GM18951 (cell line): ENCODE measurements at regions not wholly inside any gene's neighbourhood (a gene's known extent, or its start where the extent isn't known, plus 50 kb on each side); places are given as distances from the start of the nearest gene placed in this dataset.

Experiments
- POLR2A ChIP-seq: IDR thresholded peaks from 4 replicates; pipeline ENCODE4 v1.6.1; 2011; ENCODE audit warnings: mild to moderate bottlenecking; ENCODE audit not compliant: insufficient read length, insufficient read depth; ENCODE audit errors: extremely low read depth
- in situ Hi-C: fragments of 300-500 bp; cut with MboI; formaldehyde crosslinking; loops from one replicate; pipeline ENCODE4 v1.12.0; 2022; ENCODE audit warnings: low sequenced_read_pairs, mixed read lengths, inconsistent platforms; ENCODE audit not compliant: unreplicated experiment

DNA sequence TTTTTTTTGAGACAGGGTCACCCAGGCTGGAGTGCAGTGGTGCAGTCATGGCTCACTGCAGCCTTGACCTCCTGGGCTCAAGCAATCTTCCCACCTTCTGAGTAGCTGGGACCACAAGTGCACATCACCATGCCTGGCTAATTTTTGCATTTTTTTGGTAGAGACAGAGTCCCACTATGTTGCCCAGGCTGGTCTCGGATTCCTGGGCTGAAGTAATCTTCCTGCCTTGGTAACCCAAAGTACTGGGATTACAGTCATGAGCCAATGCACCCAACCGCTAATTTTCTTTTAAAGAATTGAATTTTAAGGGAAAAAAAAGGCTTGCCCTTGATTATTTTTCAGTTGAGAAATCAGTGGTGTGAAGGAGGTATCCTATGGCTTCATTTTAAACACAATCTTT, 334.0 kb downstream of the SOX2 start:
- in situ Hi-C loops, result no loop called here

GRCh38 chr3:182046166-182046764, 334.5 kb downstream of the SOX2 start:
- in situ Hi-C loops, result no loop called here
- TF ChIP-seq POLR2A, result no peak

More for the DNA sequence above, 334.0 kb downstream of the SOX2 start:
- TF ChIP-seq POLR2A, result no peak

GRCh38 chr3:182050932-182051331, 339.2 kb downstream of the SOX2 start:
- no peak for TF ChIP-seq POLR2A
- in situ Hi-C loops, result no loop called here

- TF ChIP-seq POLR2A, result no peak
- in situ Hi-C loops, result no loop called here
Observed at GRCh38 chr3:182052332-182052731, 340.6 kb downstream of the SOX2 start.

- no peak for TF ChIP-seq POLR2A
- in situ Hi-C loops, result no loop called here
Observed at GRCh38 chr3:182052757-182053156, 341.0 kb downstream of the SOX2 start.

- TF ChIP-seq POLR2A, result no peak
- in situ Hi-C loops, result no loop called here
Observed at GRCh38 chr3:182058488-182058887, 346.8 kb downstream of the SOX2 start.

DNA sequence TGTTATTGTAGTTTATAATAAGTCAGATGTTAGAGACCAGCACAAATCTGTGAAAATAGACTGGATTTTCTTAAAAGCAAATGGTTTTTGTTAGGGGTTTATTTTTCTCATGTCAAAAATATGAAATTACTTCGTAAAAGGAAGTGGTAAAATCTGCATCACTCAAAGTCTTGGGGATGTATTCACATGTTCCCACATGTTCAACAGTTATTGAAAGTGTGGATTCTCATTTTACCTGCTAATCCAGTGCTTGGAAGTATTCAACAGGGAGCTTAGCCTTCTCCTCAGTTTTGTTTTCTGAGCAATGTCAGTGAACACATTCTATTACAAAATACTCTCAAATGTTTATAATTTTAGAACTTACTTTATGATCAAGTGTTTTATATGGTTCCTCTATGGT, 352.0 kb downstream of the SOX2 start:
- TF ChIP-seq POLR2A, result no peak
- in situ Hi-C loops, result no loop called here

DNA sequence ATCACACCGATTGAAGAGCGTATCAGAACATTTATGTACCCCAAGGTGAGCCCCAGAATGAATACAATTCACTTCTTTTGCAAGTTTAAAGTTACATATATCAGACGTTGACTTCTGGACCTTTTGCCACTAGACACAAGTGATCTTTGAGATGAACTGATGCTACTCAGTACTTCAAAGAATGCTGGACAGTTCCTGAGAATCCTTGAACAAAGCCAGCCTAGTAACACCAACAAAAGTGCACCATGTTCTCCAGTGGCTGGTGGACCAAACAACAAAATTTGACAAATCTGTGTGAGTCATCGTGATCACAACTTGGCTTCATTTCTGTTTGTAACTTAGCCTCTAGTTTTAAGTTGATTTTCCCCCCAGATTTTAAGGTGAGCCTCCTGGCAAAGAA, 355.7 kb downstream of the SOX2 start:
- in situ Hi-C loops, result no loop called here
- TF ChIP-seq POLR2A, result no peak

DNA sequence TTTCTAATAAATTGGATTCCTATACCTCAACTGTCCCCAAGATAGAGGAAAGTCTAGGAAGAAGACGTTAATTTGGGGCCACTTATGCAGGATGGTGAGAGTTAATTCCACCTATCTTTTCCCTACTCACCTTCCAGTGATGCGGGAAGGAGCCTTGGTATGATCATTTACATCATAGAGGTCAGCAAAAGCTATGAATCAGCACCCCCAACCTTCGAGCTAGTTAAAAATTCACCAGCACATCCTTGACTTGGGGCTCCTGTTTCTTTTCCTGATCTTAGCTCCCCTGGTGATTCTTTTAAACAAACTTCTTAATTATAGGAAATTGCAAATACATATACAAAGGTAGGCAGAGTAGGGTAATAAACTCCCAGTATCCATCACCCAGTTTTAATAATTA, 366.6 kb downstream of the SOX2 start:
- TF ChIP-seq POLR2A, result no peak
- in situ Hi-C loops, result no loop called here

DNA sequence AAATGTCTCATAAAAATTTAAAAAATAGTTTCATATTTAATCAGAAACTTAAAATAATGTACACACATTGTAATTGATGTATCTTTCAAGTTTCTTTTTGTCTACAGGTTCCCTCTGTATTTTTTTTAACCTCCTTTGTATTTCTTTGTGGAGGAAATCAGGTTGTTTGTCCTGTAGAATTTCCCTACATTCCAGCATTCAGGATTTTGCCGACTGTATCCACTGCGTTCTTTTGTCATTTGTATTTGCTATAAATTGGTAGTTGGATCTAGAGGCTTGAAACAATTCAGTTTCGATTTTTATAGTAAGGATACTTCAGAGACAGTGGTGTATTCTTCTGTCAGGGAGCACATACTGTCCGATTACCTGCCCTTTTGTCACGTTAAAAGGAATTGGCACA, 367.2 kb downstream of the SOX2 start:
- in situ Hi-C loops, result no loop called here
- TF ChIP-seq POLR2A, result no peak

DNA sequence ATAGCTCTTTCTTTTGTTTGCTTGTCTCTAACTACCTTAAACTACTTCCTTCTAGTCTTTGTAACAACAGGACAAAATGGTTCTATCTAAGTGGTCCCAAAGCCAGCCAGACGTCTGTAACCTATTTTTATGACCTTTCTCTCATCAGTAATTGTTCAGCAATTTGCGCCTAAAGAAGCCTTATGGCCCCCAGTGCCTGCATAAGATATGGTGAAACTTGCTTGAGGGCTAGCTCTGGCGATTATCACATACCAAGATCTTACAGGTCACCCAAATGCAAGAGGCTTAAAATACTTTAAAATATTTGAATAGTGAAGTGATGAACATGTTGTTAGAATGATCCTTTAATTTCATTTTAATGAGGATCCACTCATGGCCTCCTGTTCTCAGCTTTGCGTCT, 369.4 kb downstream of the SOX2 start:
- no peak for TF ChIP-seq POLR2A
- in situ Hi-C loops, result no loop called here

- no peak for TF ChIP-seq POLR2A
- in situ Hi-C loops, result no loop called here
Observed at GRCh38 chr3:182083112-182083511, 371.4 kb downstream of the SOX2 start.

- in situ Hi-C loops, result no loop called here
- no peak for TF ChIP-seq POLR2A
Observed at GRCh38 chr3:182092662-182093262, 381.0 kb downstream of the SOX2 start.

- TF ChIP-seq POLR2A, result no peak
Observed at GRCh38 chr3:182094321-182094720, 382.6 kb downstream of the SOX2 start.

More at GRCh38 chr3:182094321-182094720, 382.6 kb downstream of the SOX2 start:
- in situ Hi-C loops, result no loop called here
